Breast epithelium (tissue), 4 donors: ENCODE measurements at regions not wholly inside any gene's neighbourhood (a gene's known extent, or its start where the extent isn't known, plus 50 kb on each side); places are given as distances from the start of the nearest gene placed in this dataset.
"Not testable (repeated sequence)": the region's sequence is repeated elsewhere in the genome, so short reads cannot be mapped to it uniquely, and the experiment has no call there.

ENCODE experiments used
- DNase-seq, 2 donors: peaks; one replicate each; pipeline ENCODE4 v3.0.0-alpha.2; 2019; ENCODE audit warnings: low spot score in 2 of 2
- H3K27ac ChIP-seq, 2 donors: fragments of 200-600 bp; sonication (generic) in 1 of 2; one replicate each; pipeline ENCODE4 v1.5.1; 2016 to 2019; ENCODE audit warnings: mild to moderate bottlenecking in 1 of 2
- H3K27me3 ChIP-seq, 2 donors: fragments of 200-600 bp; sonication (generic) in 1 of 2; one replicate each; pipeline versions ENCODE4 v1.5.1 to v1.6.0; 2017 to 2019; ENCODE audit warnings: control low read depth in 1 of 2, mild to moderate bottlenecking in 1 of 2
- H3K36me3 ChIP-seq: fragments of 200-600 bp; one replicate; pipeline ENCODE4 v1.5.1; 2019
- H3K4me1 ChIP-seq, 2 donors: fragments of 200-600 bp; sonication (generic); one replicate each; pipeline ENCODE4 v1.5.1; 2016 to 2019; ENCODE audit warnings: control low read depth in 1 of 2
- H3K4me3 ChIP-seq, 3 donors: fragments of 200-600 bp; sonication (generic); 1 replicate in 2 of 3; 2 replicates in 1 of 3; pipeline ENCODE4 v1.5.1; 2016 to 2019; ENCODE audit warnings: mild to moderate bottlenecking in 3 of 3, moderate library complexity in 2 of 3
- H3K9me3 ChIP-seq, 2 donors: fragments of 200-600 bp; sonication (generic) in 1 of 2; one replicate each; pipeline ENCODE4 v1.5.1; 2016 to 2019; ENCODE audit warnings: control low read depth in 1 of 2
- POLR2A ChIP-seq: fragments of 450-650 bp; IDR thresholded peaks from one replicate; pipeline ENCODE4 v1.6.1; 2016; ENCODE audit warnings: antibody characterized with exemption, mild to moderate bottlenecking, moderate library complexity
- POLR2AphosphoS5 ChIP-seq, 3 donors: sonication (generic); formaldehyde crosslinking; IDR thresholded peaks; one replicate each; pipeline ENCODE4 v1.6.1; 2017; ENCODE audit warnings: antibody characterized with exemption in 3 of 3
- intact Hi-C: fragments of 100-400 bp; cut with DNase I; formaldehyde crosslinking; loops from one replicate; pipeline ENCODE4 v1.15.1; 2023; ENCODE audit warnings: low total_unique reads
- TF ChIP-seq, protein P1 (sequence below), 3 donors: fragments of 450-650 bp; IDR thresholded peaks; one replicate each; pipeline ENCODE4 v1.5.1; 2016 to 2017; ENCODE audit warnings: antibody characterized with exemption in 3 of 3, mild to moderate bottlenecking in 3 of 3, moderate library complexity in 3 of 3

DNA sequence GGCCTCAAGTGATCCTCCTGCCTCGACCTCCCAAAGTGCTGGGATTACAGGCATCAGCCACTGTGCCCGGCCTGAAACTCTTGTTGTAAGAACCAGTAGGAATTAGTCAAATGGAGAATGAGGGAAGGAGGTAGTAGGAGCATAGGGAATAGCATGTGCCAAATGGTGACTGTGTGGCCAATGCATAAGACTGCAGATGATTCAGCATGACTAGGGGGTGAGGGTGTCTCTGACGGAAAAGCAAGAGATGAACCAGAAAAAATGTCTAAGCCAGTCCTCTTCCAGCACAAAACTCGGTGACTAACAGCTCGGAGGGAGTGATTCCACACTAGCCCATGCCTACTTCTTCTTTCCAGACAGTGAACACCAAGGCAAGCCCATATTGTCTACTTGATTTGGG, 58.2 kb upstream of the DUSP21 start:
- no peak for DNase-seq
- intact Hi-C loops, result no loop called here
- Histone ChIP-seq H3K36me3 (no peaks in the 10 kb centered on the region), H3K9me3 (no peaks in the 10 kb centered on the region), H3K4me3 (no peak overlapping the region), H3K27me3 (peaks cover 0 to 4% of the 10 kb centered on the region in 2 donors), H3K4me1 (no peaks in the 10 kb centered on the region), H3K27ac (no peak overlapping the region)
- TF ChIP-seq POLR2A (no peak), POLR2AphosphoS5 (IDR thresholded peaks at IDR 0.05) (no peak)
- TF ChIP-seq, protein P1, sequence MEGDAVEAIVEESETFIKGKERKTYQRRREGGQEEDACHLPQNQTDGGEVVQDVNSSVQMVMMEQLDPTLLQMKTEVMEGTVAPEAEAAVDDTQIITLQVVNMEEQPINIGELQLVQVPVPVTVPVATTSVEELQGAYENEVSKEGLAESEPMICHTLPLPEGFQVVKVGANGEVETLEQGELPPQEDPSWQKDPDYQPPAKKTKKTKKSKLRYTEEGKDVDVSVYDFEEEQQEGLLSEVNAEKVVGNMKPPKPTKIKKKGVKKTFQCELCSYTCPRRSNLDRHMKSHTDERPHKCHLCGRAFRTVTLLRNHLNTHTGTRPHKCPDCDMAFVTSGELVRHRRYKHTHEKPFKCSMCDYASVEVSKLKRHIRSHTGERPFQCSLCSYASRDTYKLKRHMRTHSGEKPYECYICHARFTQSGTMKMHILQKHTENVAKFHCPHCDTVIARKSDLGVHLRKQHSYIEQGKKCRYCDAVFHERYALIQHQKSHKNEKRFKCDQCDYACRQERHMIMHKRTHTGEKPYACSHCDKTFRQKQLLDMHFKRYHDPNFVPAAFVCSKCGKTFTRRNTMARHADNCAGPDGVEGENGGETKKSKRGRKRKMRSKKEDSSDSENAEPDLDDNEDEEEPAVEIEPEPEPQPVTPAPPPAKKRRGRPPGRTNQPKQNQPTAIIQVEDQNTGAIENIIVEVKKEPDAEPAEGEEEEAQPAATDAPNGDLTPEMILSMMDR (IDR thresholded peaks at IDR 0.05), result no peak

DNA sequence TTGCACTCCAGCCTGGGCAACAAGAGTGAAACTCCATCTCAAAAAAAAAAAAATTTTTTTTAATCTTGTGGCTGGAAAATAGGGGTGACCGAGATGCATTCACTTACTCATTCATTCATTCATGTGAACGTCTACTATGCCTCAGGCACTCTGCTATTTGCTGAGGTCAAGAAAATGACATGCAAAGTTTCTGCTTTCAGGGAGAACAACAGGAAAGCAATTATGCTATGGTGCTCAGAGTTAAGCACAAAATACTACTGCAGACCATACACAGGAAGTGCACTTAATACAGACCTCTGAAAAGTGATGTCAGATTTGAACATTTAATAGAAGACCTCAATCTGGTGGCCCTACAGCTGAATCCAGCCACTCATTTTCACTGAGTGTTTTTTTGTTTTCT, 59.6 kb upstream of the DUSP21 start:
- DNase-seq, result no peak
- TF ChIP-seq POLR2A (no peak), POLR2AphosphoS5 (IDR thresholded peaks at IDR 0.05) (no peak)
- TF ChIP-seq, protein P1 (IDR thresholded peaks at IDR 0.05), result no peak
- Histone ChIP-seq H3K9me3 (no peaks in the 10 kb centered on the region), H3K4me1 (no peaks in the 10 kb centered on the region), H3K36me3 (no peaks in the 10 kb centered on the region), H3K27ac (no peak overlapping the region), H3K4me3 (no peak overlapping the region), H3K27me3 (peaks cover 0 to 4% of the 10 kb centered on the region in 2 donors)
- intact Hi-C loops, result no loop called here

DNA sequence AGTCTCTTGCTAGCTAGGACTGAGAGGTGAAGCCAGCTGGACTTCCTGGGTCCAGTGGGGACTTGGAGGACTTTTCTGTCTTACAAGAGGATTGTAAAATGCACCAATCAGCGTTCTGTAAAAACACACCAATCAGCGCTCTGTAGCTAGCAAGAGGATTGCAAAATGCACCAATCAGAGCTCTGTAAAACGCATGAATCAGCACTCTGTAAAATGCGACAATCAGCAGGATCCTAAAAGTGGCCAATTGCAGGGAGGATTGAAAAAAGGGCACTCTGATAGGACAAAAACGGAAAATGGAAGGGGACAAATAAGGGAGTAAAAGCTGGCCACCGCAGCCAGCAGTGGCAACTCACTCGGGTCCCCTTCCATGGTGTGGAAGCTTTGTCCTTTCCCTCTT, 65.6 kb upstream of the DUSP21 start:
- Histone ChIP-seq H3K27me3 (no peaks in the 10 kb centered on the region), H3K4me3 (no peak overlapping the region), H3K9me3 (no peaks in the 10 kb centered on the region), H3K36me3 (no peaks in the 10 kb centered on the region), H3K27ac (no peak overlapping the region), H3K4me1 (no peaks in the 10 kb centered on the region)
- TF ChIP-seq POLR2AphosphoS5 (IDR thresholded peaks at IDR 0.05), result no peak
- TF ChIP-seq, protein P1 (IDR thresholded peaks at IDR 0.05), result no peak
- TF ChIP-seq POLR2A, result no peak
- intact Hi-C loops, result no loop called here
- no peak for DNase-seq

DNA sequence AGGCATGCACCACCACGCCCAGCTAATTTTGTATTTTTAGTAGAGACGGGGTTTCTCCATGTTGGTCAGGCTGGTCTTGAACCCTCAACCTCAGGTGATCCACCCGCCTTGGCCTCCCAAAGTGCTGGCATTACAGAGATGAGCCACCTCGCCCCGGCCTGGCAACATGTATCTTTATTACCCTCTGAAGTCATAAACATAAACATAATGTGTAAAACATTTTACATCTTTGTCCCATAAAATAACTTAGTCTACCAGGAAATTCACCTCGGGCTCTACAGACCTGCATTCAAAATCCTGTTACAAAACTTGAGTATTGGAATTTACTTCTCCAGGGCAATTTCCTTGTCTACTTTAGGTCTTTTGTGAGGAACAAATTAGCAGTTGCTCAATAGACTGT, 68.1 kb upstream of the DUSP21 start:
- no peak overlapping the region for H3K27ac ChIP-seq
- H3K4me3 ChIP-seq, result no peak overlapping the region
- TF ChIP-seq POLR2AphosphoS5 (IDR thresholded peaks at IDR 0.05), result no peak
- TF ChIP-seq, protein P1 (IDR thresholded peaks at IDR 0.05), result no peak
- TF ChIP-seq POLR2A, result no peak
- no peak for DNase-seq
- no peaks in the 10 kb centered on the region for H3K36me3 ChIP-seq
- intact Hi-C loops, result no loop called here
- H3K4me1 ChIP-seq, result no peaks in the 10 kb centered on the region
- no peaks in the 10 kb centered on the region for H3K9me3 ChIP-seq
- no peaks in the 10 kb centered on the region for H3K27me3 ChIP-seq

DNA sequence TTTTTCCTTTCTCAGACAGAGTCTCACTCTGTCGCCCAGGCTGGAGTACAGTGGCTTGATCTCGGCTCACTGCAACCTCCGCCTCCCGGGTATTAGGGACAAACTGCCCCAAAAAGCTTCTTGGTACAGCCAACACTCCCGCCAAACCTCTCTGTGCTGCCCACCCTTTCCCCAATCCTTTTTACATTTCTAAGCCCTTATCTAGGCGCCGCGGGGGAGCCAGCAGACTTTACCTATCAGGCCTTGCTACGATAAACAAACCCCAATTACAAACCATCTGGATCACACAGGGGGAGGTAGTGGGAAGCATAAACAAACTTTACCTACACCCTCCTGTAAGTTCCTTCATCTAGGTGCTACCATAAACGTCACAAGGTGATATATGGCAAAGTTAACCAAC, 69.8 kb upstream of the DUSP21 start:
- H3K36me3 ChIP-seq, H3K4me3 ChIP-seq, H3K9me3 ChIP-seq, H3K27ac ChIP-seq, H3K27me3 ChIP-seq, H3K4me1 ChIP-seq, intact Hi-C loops, DNase-seq: not testable (repeated sequence)

DNA sequence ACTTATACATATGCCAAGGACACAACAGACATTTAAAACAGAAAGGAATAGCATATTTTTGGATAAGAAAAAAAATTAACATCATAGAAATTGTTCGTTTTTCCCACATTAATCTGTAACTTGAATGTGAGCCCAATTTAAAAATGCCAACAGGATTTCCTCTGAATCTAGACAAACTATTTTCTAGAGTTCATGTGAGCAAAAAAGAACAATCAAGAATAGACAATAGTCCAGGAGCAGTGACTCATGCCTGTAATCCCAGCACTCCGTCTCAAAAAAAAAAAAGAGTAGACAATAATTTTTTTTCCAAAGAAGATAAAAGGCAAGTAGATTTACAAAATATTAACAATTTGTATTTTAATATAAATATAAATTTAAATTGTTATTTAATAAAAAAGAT, 73.7 kb upstream of the DUSP21 start:
- intact Hi-C loops, result no loop called here
- Histone ChIP-seq H3K36me3 (no peaks in the 10 kb centered on the region), H3K9me3 (peaks cover 3 to 8% of the 10 kb centered on the region in 2 donors), H3K27ac (no peak overlapping the region), H3K4me1 (no peaks in the 10 kb centered on the region), H3K4me3 (no peak overlapping the region), H3K27me3 (no peaks in the 10 kb centered on the region)
- TF ChIP-seq POLR2A, result no peak
- TF ChIP-seq POLR2AphosphoS5 (IDR thresholded peaks at IDR 0.05), result no peak
- TF ChIP-seq, protein P1 (IDR thresholded peaks at IDR 0.05), result no peak
- DNase-seq, result no peak
